Heart left ventricle (tissue), 13 donors: ENCODE measurements at regions not wholly inside any gene's neighbourhood (a gene's known extent, or its start where the extent isn't known, plus 50 kb on each side); places are given as distances from the start of the nearest gene placed in this dataset.

Experiments
- POLR2A ChIP-seq, 2 donors: fragments of 450-650 bp; IDR thresholded peaks; one replicate each; pipeline ENCODE4 v1.6.1; 2017; ENCODE audit warnings: antibody characterized with exemption in 2 of 2, mild to moderate bottlenecking in 2 of 2, moderate library complexity in 2 of 2
- TF ChIP-seq, protein P1 (sequence below), 12 donors: fragments of 200-600 bp; sonication (generic) in 4 of 12; IDR thresholded peaks; one replicate each; pipeline versions ENCODE4 v1.5.0 to v1.8.0; 2018 to 2022; ENCODE audit warnings: antibody characterized with exemption in 12 of 12, mild to moderate bottlenecking in 5 of 12
- donor health status: ischemic (EF 13 %, LVEDD 7.1; RV severe dilation, severe dysfunction).
- donor health status: DM: no; HTN: yes; CAD: no.
- donor health status: DM: no; HTN: no; CAD: no.
- donor health status: ischemic (EF 25% LVEDD 6.9; RV normal size, moderate dysfunction).
- donor health status: ischemic (EF 25% LVEDD 5.7; RV mildly dilated, moderate dysfunction).
- donor health status: ischemic (EF 35%, LVEDD 5.7; RV mildly dilated, moderate dysfunction).
- donor health status: nonischemic (EF 11% LVEDD 7.7; RV severe dilation, severe dysfunction).
- donor health status: DM: yes; HTN: yes; CAD: no.
- donor health status: PGD.
- donor health status: ischemic (EF 29% LVEDD 5.4; RV normal size, mild dysfunction).
- donor health status: nonischemic (EF 23%, LVEDD 6.1; RV moderate dilation, normal function).

DNA sequence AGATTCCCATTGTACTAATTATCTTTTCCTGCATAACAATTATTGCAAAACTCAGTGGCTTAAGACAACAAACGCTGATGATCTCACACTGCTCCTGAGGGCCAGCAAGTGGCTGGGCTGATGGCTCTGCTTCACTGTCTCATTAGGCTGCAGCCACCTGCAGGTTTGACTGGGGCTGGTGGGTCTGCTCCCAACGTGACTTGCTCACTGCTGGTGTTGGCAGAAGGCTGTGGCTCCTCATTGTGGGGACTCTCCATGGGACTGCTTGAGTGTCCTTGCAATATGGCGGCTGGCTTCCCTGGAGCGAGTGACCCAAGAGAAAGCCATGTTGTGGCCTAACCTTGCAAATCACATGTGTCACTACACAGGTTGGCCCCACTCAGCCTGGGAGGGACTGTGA, 71.1 kb downstream of the PLXNA1 start:
- TF ChIP-seq, protein P1, sequence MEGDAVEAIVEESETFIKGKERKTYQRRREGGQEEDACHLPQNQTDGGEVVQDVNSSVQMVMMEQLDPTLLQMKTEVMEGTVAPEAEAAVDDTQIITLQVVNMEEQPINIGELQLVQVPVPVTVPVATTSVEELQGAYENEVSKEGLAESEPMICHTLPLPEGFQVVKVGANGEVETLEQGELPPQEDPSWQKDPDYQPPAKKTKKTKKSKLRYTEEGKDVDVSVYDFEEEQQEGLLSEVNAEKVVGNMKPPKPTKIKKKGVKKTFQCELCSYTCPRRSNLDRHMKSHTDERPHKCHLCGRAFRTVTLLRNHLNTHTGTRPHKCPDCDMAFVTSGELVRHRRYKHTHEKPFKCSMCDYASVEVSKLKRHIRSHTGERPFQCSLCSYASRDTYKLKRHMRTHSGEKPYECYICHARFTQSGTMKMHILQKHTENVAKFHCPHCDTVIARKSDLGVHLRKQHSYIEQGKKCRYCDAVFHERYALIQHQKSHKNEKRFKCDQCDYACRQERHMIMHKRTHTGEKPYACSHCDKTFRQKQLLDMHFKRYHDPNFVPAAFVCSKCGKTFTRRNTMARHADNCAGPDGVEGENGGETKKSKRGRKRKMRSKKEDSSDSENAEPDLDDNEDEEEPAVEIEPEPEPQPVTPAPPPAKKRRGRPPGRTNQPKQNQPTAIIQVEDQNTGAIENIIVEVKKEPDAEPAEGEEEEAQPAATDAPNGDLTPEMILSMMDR (IDR thresholded peaks at IDR 0.05) = no peak
- no peak for TF ChIP-seq POLR2A (IDR thresholded peaks at IDR 0.05)
